HL-60 (cell line): ENCODE measurements at regions not wholly inside any gene's neighbourhood (a gene's known extent, or its start where the extent isn't known, plus 50 kb on each side); places are given as distances from the start of the nearest gene placed in this dataset.

Experiments used
- DNase-seq, 2 experiments: peaks; one replicate each; pipeline ENCODE4 v3.0.0-alpha.2; 2010 to 2020; ENCODE audit warnings: low read depth in 1 of 2, low spot score in 1 of 2
- H3K27ac ChIP-seq: fragments of 250-450 bp; sonication (Bioruptor Pico); replicated peaks from 2 replicates; pipeline ENCODE4 v1.5.1; 2020; ENCODE audit warnings: mild to moderate bottlenecking, moderate library complexity
- H3K27me3 ChIP-seq: fragments of 250-450 bp; sonication (Bioruptor Pico); 2 replicates; pipeline ENCODE4 v1.5.1; 2021; ENCODE audit warnings: mild to moderate bottlenecking, moderate library complexity; ENCODE audit not compliant: insufficient read depth, poor library complexity, severe bottlenecking
- H3K4me3 ChIP-seq: replicated peaks from 2 replicates; pipeline ENCODE4 v1.5.1; 2011; ENCODE audit warnings: mild to moderate bottlenecking, control low read depth, low read length; ENCODE audit not compliant: insufficient read depth
- GABPA ChIP-seq: IDR thresholded peaks from 2 replicates; pipeline ENCODE4 v1.6.1; 2012; ENCODE audit warnings: low read depth
- POLR2AphosphoS5 ChIP-seq: IDR thresholded peaks from 2 replicates; pipeline ENCODE4 v1.6.1; 2012; ENCODE audit warnings: low read depth
- REST ChIP-seq: IDR thresholded peaks from 2 replicates; pipeline ENCODE4 v1.6.1; 2012; ENCODE audit warnings: low read depth; ENCODE audit not compliant: insufficient replicate concordance
- SPI1 ChIP-seq: IDR thresholded peaks from 2 replicates; pipeline ENCODE4 v1.6.1; 2012; ENCODE audit warnings: low read depth, mild to moderate bottlenecking, borderline replicate concordance
- TF ChIP-seq, protein P1 (sequence below): IDR thresholded peaks from one replicate; pipeline ENCODE4 v1.5.1; 2011; ENCODE audit warnings: low read length, control low read depth, inconsistent platforms; ENCODE audit not compliant: insufficient read depth

DNA sequence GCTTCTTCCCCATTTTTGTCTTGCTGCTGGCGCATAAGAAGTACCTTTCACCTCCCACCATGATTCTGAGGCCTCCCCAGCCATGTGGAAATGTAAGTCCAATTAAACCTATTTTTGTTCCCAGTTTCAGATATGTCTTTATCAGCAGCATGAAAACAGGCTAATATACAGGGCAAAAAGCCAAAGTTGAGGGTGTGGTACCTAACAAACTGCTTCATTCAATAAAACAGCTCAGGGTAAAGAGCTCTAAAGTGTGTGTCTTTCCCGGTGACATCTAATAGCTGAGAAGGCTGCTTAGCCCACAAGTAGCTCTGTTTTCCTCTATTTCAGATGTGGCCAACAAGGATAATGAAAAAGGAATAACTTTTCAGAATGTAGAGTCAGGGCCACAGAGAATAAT is 76.7 kb upstream of the SLC8A3 start:
- no peaks in the 10 kb centered on the region for H3K27me3 ChIP-seq
- TF ChIP-seq SPI1 (no peak), REST (no peak), POLR2AphosphoS5 (no peak), GABPA (no peak)
- TF ChIP-seq, protein P1, sequence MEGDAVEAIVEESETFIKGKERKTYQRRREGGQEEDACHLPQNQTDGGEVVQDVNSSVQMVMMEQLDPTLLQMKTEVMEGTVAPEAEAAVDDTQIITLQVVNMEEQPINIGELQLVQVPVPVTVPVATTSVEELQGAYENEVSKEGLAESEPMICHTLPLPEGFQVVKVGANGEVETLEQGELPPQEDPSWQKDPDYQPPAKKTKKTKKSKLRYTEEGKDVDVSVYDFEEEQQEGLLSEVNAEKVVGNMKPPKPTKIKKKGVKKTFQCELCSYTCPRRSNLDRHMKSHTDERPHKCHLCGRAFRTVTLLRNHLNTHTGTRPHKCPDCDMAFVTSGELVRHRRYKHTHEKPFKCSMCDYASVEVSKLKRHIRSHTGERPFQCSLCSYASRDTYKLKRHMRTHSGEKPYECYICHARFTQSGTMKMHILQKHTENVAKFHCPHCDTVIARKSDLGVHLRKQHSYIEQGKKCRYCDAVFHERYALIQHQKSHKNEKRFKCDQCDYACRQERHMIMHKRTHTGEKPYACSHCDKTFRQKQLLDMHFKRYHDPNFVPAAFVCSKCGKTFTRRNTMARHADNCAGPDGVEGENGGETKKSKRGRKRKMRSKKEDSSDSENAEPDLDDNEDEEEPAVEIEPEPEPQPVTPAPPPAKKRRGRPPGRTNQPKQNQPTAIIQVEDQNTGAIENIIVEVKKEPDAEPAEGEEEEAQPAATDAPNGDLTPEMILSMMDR: no peak
- no peak for DNase-seq

GRCh38 chr14:70259420-70259819 is 70.7 kb upstream of the SLC8A3 start:
- TF ChIP-seq, protein P1: no peak
- no peak for TF ChIP-seq GABPA
- TF ChIP-seq SPI1: no peak
- TF ChIP-seq POLR2AphosphoS5: no peak
- TF ChIP-seq REST: no peak
- DNase-seq: no peak
- Histone ChIP-seq H3K4me3 (no peak overlapping the region), H3K27me3 (peaks cover 1% of the 10 kb centered on the region), H3K27ac (no peak overlapping the region)

More for the DNA sequence above, 76.7 kb upstream of the SLC8A3 start:
- Histone ChIP-seq H3K4me3 (no peak overlapping the region), H3K27ac (no peak overlapping the region)

- DNase-seq: peak in 1 of 2 experiments; percentile 28
These were observed 68.8 kb upstream of the SLC8A3 start for GRCh38 chr14:70257526-70257925.

More at GRCh38 chr14:70257526-70257925, 68.8 kb upstream of the SLC8A3 start:
- no peak overlapping the region for H3K27ac ChIP-seq
- no peak overlapping the region for H3K4me3 ChIP-seq
- TF ChIP-seq POLR2AphosphoS5 (no peak), GABPA (no peak), SPI1 (no peak), REST (no peak)
- TF ChIP-seq, protein P1: no peak
- peaks cover 5% of the 10 kb centered on the region for H3K27me3 ChIP-seq
